Fibroblast of the aortic adventitia (primary cell): ENCODE measurements at regions not wholly inside any gene's neighbourhood (a gene's known extent, or its start where the extent isn't known, plus 50 kb on each side); places are given as distances from the start of the nearest gene placed in this dataset.

Source experiments
- DNase-seq: peaks from one replicate; pipeline ENCODE4 v3.0.0-alpha.2; 2010; ENCODE audit warnings: low read depth
- H3K4me3 ChIP-seq: 2 replicates; pipeline ENCODE4 v1.5.1; 2011; ENCODE audit warnings: low read depth, mild to moderate bottlenecking, control low read depth, low read length, moderate library complexity
- TF ChIP-seq, protein P1 (sequence below): IDR thresholded peaks from 2 replicates; pipeline ENCODE4 v1.5.1; 2011; ENCODE audit warnings: mild to moderate bottlenecking, low read length, control low read depth, inconsistent platforms; ENCODE audit not compliant: insufficient read depth

DNA sequence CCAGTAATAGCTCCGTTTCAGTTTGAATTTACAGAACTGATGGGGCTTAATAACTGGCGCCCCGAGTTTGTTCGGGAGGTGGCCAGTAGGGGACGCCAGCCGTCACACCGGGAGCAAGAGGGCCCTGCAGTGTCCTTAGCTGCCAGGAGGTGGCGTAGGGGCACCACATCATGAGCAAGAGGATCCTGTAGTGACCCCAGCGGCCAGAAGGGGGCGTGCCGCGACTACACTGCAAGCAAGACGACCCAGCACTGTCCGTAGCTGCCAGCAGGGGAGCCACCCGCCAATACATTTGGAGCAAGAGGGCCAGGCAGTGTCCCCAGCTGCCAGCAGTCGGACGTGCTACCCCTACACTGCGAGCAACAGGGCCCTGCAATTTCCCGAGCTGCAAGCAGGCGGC lies 663.7 kb upstream of the B3GAT1 start:
- H3K4me3 ChIP-seq: no peak overlapping the region
- DNase-seq: peak; percentile 3

GRCh38 chr11:135074397-135074998 lies 662.5 kb upstream of the B3GAT1 start:
- no peak for DNase-seq
- H3K4me3 ChIP-seq: no peak overlapping the region
- TF ChIP-seq, protein P1, sequence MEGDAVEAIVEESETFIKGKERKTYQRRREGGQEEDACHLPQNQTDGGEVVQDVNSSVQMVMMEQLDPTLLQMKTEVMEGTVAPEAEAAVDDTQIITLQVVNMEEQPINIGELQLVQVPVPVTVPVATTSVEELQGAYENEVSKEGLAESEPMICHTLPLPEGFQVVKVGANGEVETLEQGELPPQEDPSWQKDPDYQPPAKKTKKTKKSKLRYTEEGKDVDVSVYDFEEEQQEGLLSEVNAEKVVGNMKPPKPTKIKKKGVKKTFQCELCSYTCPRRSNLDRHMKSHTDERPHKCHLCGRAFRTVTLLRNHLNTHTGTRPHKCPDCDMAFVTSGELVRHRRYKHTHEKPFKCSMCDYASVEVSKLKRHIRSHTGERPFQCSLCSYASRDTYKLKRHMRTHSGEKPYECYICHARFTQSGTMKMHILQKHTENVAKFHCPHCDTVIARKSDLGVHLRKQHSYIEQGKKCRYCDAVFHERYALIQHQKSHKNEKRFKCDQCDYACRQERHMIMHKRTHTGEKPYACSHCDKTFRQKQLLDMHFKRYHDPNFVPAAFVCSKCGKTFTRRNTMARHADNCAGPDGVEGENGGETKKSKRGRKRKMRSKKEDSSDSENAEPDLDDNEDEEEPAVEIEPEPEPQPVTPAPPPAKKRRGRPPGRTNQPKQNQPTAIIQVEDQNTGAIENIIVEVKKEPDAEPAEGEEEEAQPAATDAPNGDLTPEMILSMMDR: no peak

More for the DNA sequence above, 663.7 kb upstream of the B3GAT1 start:
- TF ChIP-seq, protein P1: peak; percentile 31

- TF ChIP-seq, protein P1: no peak
- DNase-seq: no peak
- H3K4me3 ChIP-seq: no peak overlapping the region
Measured at GRCh38 chr11:135073870-135074269, 661.8 kb upstream of the B3GAT1 start.

- no peak for DNase-seq
- H3K4me3 ChIP-seq: no peak overlapping the region
- TF ChIP-seq, protein P1: no peak
Measured at GRCh38 chr11:135073381-135073780, 661.3 kb upstream of the B3GAT1 start.

DNA sequence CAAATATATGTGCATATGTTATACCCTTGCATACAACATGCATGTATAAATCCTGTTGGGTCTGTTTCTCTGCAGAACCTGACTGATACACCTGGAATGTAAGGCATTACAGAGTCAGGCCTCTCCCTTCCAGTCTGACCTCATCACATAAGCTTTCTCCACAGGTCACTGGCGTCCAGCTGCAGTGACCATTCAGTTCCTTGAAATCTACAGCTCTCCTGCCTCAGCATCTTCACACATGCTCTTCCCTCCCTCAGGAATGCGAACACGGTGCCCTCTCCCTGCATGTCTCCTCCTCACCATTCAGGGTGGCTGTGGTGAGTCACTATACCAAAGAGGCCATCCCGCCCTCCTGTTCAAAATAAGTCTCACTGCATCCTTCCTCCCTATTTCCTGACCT lies 657.8 kb upstream of the B3GAT1 start:
- H3K4me3 ChIP-seq: no peak overlapping the region
- TF ChIP-seq, protein P1: no peak
- DNase-seq: no peak

DNA sequence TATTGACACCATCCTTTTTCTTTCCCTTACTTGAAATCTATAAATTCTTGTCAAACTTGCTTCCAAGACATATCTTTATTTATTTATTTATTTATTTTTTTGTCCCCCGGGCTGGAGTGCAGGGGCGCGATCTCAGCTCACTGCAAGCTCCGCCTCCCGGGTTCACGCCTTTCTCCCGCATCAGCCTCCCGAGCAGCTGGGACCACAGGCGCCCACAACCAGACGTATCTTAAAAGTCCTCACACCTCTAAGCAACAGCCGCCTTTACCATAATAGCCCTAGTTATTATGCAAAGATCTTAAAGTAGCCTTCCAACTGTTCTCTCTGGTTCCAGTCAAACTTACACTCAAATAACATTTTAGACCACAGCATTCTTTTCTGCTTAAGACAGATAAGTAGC lies 657.0 kb upstream of the B3GAT1 start:
- no peak overlapping the region for H3K4me3 ChIP-seq
- TF ChIP-seq, protein P1: no peak
- DNase-seq: no peak

- TF ChIP-seq, protein P1: no peak
- no peak for DNase-seq
- H3K4me3 ChIP-seq: no peak overlapping the region
Measured at GRCh38 chr11:135062994-135063393, 651.0 kb upstream of the B3GAT1 start.
